Epithelial cell of proximal tubule (primary cell): ENCODE measurements at regions not wholly inside any gene's neighbourhood (a gene's known extent, or its start where the extent isn't known, plus 50 kb on each side); places are given as distances from the start of the nearest gene placed in this dataset.

Experiments used
- DNase-seq: peaks from one replicate; pipeline ENCODE4 v3.0.0-alpha.2; 2011; ENCODE audit warnings: low read depth
- H3K4me3 ChIP-seq: 2 replicates; pipeline ENCODE4 v1.5.1; 2011; ENCODE audit warnings: low read depth, mild to moderate bottlenecking, low read length
- CTCF ChIP-seq: conservative IDR thresholded peaks from 2 replicates; pipeline ENCODE4 v1.5.1; 2012; ENCODE audit warnings: low read depth, mild to moderate bottlenecking, low read length

GRCh38 chr1:58883888-58884482 is 100.1 kb upstream of the JUN start:
- no peak for DNase-seq
- TF ChIP-seq CTCF = no peak
- H3K4me3 ChIP-seq = no peak overlapping the region

DNA sequence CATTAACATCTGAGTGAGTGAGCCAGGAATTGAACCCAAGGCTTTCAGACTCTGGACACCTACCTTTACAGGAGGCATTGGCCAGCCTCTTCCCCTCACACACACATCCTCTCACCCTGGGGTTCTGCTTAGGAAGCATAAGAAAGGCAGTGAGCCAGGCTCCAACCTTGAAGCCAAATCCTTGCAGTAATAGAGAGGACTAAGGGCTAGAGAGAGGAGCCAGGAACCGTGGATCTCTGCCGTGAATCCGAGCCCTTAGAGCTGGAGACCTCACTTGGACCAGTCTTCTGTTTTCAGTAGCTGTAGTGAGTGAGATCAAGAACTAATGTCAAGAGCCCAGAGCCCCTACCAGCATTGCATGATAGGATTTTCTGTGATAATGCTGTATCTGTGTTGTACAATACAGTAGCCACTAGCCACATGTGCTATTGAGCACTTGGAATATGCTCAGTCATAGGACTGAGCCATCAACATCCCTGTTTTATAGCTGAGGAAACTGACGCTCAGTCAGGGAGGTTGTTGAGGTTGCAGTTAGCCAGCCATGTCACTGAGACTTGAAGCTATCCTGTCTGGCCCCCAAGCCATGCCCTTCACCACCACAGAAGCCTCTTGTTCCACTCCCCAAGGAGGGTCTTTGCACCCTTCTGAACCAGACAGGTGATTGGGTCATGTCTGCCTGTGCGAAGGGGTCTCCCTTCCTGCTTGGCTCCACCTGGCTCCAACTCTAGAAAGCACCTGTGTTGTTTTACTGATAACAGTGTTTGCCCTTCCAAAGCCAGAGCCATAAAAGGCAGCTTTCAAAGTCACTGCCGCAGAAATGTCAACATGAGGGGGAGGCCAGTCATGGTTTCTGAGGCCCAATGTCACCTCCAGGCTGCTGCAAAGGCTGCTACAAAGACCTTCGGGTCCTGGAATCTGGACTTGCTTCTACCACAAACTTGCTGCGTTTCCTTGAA is 101.1 kb upstream of the JUN start:
- H3K4me3 ChIP-seq = no peak overlapping the region
- no peak for DNase-seq
- TF ChIP-seq CTCF = no peak

- no peak overlapping the region for H3K4me3 ChIP-seq
- DNase-seq = no peak
- no peak for TF ChIP-seq CTCF
These were observed 102.2 kb upstream of the JUN start for GRCh38 chr1:58885998-58886397.

- TF ChIP-seq CTCF = no peak
These were observed 102.8 kb upstream of the JUN start for GRCh38 chr1:58886611-58887010.

GRCh38 chr1:58887059-58887458 is 103.2 kb upstream of the JUN start:
- no peak for DNase-seq
- no peak overlapping the region for H3K4me3 ChIP-seq
- no peak for TF ChIP-seq CTCF

More at GRCh38 chr1:58886611-58887010, 102.8 kb upstream of the JUN start:
- no peak overlapping the region for H3K4me3 ChIP-seq
- no peak for DNase-seq

- no peak for TF ChIP-seq CTCF
- H3K4me3 ChIP-seq = no peak overlapping the region
- no peak for DNase-seq
These were observed 105.0 kb upstream of the JUN start for GRCh38 chr1:58888833-58889232.
